Vagina (tissue), 2 donors: ENCODE measurements at regions not wholly inside any gene's neighbourhood (a gene's known extent, or its start where the extent isn't known, plus 50 kb on each side); places are given as distances from the start of the nearest gene placed in this dataset.

Experiments used
- DNase-seq, 2 donors: peaks; one replicate each; pipeline ENCODE4 v3.0.0-alpha.2; 2017; ENCODE audit errors: extremely low spot score in 2 of 2
- H3K27ac ChIP-seq: fragments of 200-600 bp; sonication (generic); one replicate; pipeline ENCODE4 v1.5.1; 2019
- H3K27me3 ChIP-seq: fragments of 200-600 bp; sonication (generic); one replicate; pipeline ENCODE4 v1.5.1; 2019
- H3K36me3 ChIP-seq, 2 donors: fragments of 200-600 bp; sonication (generic); one replicate each; pipeline ENCODE4 v1.5.1; 2017 to 2019
- H3K4me1 ChIP-seq: fragments of 200-600 bp; sonication (generic); one replicate; pipeline ENCODE4 v1.5.1; 2019
- H3K4me3 ChIP-seq, 2 donors: fragments of 200-600 bp; sonication (generic); 1 replicate in 1 of 2; 2 replicates in 1 of 2; pipeline ENCODE4 v1.5.1; 2016 to 2019
- H3K9me3 ChIP-seq: fragments of 200-600 bp; sonication (generic); one replicate; pipeline ENCODE4 v1.5.1; 2019
- POLR2A ChIP-seq, 2 donors: fragments of 450-650 bp; IDR thresholded peaks; one replicate each; pipeline ENCODE4 v1.6.1; 2017; ENCODE audit warnings: antibody characterized with exemption in 2 of 2, mild to moderate bottlenecking in 2 of 2, moderate library complexity in 2 of 2
- POLR2AphosphoS5 ChIP-seq, 2 donors: sonication (generic); formaldehyde crosslinking; IDR thresholded peaks; one replicate each; pipeline ENCODE4 v1.9.0; 2017; ENCODE audit warnings: antibody characterized with exemption in 2 of 2, mild to moderate bottlenecking in 2 of 2, low read depth in 1 of 2; ENCODE audit not compliant: insufficient read depth in 1 of 2
- intact Hi-C: fragments of 100-400 bp; cut with DNase I; formaldehyde crosslinking; loops from one replicate; pipeline ENCODE4 v1.15.1; 2023
- TF ChIP-seq, protein P1 (sequence below), 3 experiments: fragments of 450-650 bp in 2 of 3; fragments of 200-600 bp in 1 of 3; sonication (generic) in 1 of 3; IDR thresholded peaks; one replicate each; pipeline ENCODE4 v1.5.1; 2017 to 2019; ENCODE audit warnings: antibody characterized with exemption in 3 of 3, mild to moderate bottlenecking in 2 of 3, moderate library complexity in 2 of 3

DNA sequence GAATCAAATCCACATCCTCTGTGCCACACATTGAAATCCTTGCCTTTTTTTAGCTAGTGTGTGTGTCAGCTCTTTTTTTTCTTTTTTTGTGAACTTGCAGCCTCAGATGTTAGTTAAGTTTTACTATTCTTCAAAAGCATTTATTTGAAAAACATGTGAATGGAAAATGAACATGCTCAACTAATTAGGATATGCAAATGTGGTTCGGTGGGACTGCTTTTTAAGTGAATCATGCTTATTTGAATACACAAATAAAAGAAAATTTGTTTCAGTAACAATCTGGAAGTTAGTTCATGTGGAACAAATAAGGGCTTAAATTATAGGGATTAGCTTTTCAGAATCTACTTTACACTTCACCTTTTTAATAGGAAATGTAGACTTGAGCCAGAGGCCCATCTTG lies 751.5 kb upstream of the FAM241A start:
- Histone ChIP-seq H3K9me3 (no peaks in the 10 kb centered on the region), H3K27me3 (no peaks in the 10 kb centered on the region), H3K27ac (no peak overlapping the region), H3K36me3 (no peaks in the 10 kb centered on the region), H3K4me3 (no peak overlapping the region), H3K4me1 (no peaks in the 10 kb centered on the region)
- DNase-seq = no peak
- intact Hi-C loops = no loop called here
- TF ChIP-seq, protein P1, sequence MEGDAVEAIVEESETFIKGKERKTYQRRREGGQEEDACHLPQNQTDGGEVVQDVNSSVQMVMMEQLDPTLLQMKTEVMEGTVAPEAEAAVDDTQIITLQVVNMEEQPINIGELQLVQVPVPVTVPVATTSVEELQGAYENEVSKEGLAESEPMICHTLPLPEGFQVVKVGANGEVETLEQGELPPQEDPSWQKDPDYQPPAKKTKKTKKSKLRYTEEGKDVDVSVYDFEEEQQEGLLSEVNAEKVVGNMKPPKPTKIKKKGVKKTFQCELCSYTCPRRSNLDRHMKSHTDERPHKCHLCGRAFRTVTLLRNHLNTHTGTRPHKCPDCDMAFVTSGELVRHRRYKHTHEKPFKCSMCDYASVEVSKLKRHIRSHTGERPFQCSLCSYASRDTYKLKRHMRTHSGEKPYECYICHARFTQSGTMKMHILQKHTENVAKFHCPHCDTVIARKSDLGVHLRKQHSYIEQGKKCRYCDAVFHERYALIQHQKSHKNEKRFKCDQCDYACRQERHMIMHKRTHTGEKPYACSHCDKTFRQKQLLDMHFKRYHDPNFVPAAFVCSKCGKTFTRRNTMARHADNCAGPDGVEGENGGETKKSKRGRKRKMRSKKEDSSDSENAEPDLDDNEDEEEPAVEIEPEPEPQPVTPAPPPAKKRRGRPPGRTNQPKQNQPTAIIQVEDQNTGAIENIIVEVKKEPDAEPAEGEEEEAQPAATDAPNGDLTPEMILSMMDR (IDR thresholded peaks at IDR 0.05) = no peak
- no peak for TF ChIP-seq POLR2A (IDR thresholded peaks at IDR 0.05)
- TF ChIP-seq POLR2AphosphoS5 (IDR thresholded peaks at IDR 0.05; ENCODE audit: insufficient read depth in 1 of 2, low read depth in 1 of 2) = no peak

DNA sequence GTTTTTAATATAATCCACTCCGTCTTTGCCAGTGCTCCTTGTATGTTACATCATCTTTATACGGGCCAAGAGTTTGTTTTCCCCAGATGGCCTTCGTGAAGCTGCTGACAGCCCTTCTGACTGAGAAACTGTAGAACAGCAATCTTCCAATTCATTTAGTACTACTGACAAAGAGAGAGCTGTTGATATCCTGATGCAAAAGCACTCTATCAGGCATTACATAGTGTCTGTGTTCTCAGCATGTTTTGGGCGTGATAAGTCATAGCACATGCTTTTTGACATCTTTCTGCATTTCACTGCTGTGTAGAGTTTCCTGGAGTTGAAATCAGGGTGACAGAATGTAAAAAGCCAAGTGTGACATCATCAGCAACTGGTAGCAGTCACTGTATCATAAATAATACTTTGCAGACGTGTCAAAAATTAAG lies 746.3 kb upstream of the FAM241A start:
- intact Hi-C loops = no loop called here
- no peak overlapping the region for H3K27ac ChIP-seq
- no peaks in the 10 kb centered on the region for H3K36me3 ChIP-seq
- no peak overlapping the region for H3K4me3 ChIP-seq
- DNase-seq = no peak
- H3K9me3 ChIP-seq = no peaks in the 10 kb centered on the region
- TF ChIP-seq POLR2AphosphoS5 (IDR thresholded peaks at IDR 0.05; ENCODE audit: insufficient read depth in 1 of 2, low read depth in 1 of 2) (no peak), POLR2A (IDR thresholded peaks at IDR 0.05) (no peak)
- TF ChIP-seq, protein P1 (IDR thresholded peaks at IDR 0.05) = no peak
- no peaks in the 10 kb centered on the region for H3K27me3 ChIP-seq
- no peaks in the 10 kb centered on the region for H3K4me1 ChIP-seq

DNA sequence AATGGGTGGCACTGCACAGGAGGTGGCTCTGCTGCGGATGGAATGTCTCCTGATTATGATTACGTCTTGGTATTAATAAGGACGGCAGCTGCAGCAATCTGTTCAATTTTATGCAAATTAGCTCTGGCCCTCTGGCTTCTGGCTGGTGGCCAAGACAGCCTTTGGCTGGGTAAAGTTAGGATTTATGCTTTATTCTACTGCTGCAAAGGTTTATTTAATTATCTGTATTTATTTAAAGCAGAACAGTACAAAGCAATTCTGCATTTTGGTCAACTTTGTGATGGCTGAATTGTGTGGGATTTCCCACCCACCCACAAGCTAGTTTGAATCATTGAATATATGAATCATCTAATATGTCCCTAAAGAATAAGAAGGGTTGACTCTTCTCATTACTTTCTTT lies 745.6 kb upstream of the FAM241A start:
- Histone ChIP-seq H3K27ac (no peak overlapping the region), H3K9me3 (no peaks in the 10 kb centered on the region), H3K27me3 (no peaks in the 10 kb centered on the region), H3K36me3 (no peaks in the 10 kb centered on the region), H3K4me3 (no peak overlapping the region), H3K4me1 (no peaks in the 10 kb centered on the region)
- intact Hi-C loops = no loop called here
- no peak for DNase-seq
- TF ChIP-seq POLR2A (IDR thresholded peaks at IDR 0.05) (no peak), POLR2AphosphoS5 (IDR thresholded peaks at IDR 0.05; ENCODE audit: insufficient read depth in 1 of 2, low read depth in 1 of 2) (no peak)
- TF ChIP-seq, protein P1 (IDR thresholded peaks at IDR 0.05) = no peak

DNA sequence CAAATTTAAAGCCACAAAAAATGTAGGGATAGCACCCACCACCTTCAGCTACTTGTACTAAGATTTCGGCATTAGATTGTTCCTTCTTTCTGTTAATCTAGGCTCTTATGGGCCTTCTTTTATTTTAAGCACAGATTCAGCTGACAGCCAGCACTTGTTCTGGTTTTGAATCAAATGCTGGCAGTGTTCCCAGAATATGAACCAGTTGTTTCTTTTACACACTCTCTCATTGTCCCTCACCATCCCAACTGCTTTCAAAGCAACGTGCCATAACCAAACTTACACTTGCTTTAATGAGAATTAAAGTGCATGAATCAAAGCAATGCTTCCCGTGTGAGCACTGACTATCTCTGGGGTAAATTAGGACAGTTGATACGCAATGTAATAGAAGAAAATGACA lies 744.5 kb upstream of the FAM241A start:
- intact Hi-C loops = no loop called here
- H3K4me1 ChIP-seq = no peaks in the 10 kb centered on the region
- TF ChIP-seq POLR2AphosphoS5 (IDR thresholded peaks at IDR 0.05; ENCODE audit: insufficient read depth in 1 of 2, low read depth in 1 of 2) = no peak
- TF ChIP-seq, protein P1 (IDR thresholded peaks at IDR 0.05) = no peak
- TF ChIP-seq POLR2A (IDR thresholded peaks at IDR 0.05) = no peak

DNA sequence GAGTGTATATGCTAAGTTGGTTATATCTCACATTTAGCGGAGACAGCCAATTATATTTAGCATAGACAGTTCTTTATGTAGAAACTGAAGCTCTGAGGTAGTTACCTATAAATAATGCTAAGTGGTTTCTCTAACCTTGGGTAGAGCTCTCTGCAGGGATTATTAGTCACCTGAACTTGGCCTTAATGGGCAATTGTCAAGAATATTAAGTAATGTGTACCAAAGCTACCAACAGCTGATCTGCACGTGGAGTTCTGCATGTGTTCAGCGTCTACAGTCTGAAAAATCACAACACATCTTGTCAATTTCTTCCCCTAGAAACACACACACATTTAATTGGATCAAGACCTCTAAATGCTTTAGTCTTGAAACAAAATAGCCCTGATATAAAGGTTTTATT lies 740.6 kb upstream of the FAM241A start:
- no peak for TF ChIP-seq POLR2AphosphoS5 (IDR thresholded peaks at IDR 0.05; ENCODE audit: insufficient read depth in 1 of 2, low read depth in 1 of 2)
- TF ChIP-seq, protein P1 (IDR thresholded peaks at IDR 0.05) = no peak
- no peak for TF ChIP-seq POLR2A (IDR thresholded peaks at IDR 0.05)
- Histone ChIP-seq H3K9me3 (no peaks in the 10 kb centered on the region), H3K36me3 (no peaks in the 10 kb centered on the region), H3K27me3 (no peaks in the 10 kb centered on the region), H3K4me3 (no peak overlapping the region), H3K27ac (no peak overlapping the region), H3K4me1 (no peaks in the 10 kb centered on the region)
- intact Hi-C loops = no loop called here
- DNase-seq = no peak

More for the DNA sequence above, 744.5 kb upstream of the FAM241A start:
- no peak for DNase-seq
- no peak overlapping the region for H3K27ac ChIP-seq
- no peaks in the 10 kb centered on the region for H3K36me3 ChIP-seq
- no peaks in the 10 kb centered on the region for H3K27me3 ChIP-seq
- H3K4me3 ChIP-seq = no peak overlapping the region
- no peaks in the 10 kb centered on the region for H3K9me3 ChIP-seq
